Sigmoid colon (tissue), 6 donors: ENCODE measurements at regions not wholly inside any gene's neighbourhood (a gene's known extent, or its start where the extent isn't known, plus 50 kb on each side); places are given as distances from the start of the nearest gene placed in this dataset.

Source experiments
- DNase-seq: peaks from one replicate; pipeline ENCODE4 v3.0.0-alpha.2; 2019
- H3K27ac ChIP-seq, 4 donors: fragments of 200-600 bp; sonication (generic); one replicate each; pipeline ENCODE4 v1.5.1; 2016 to 2019; ENCODE audit warnings: mild to moderate bottlenecking in 1 of 4
- H3K27me3 ChIP-seq, 3 donors: fragments of 200-600 bp; sonication (generic); one replicate each; pipeline ENCODE4 v1.5.1; 2019; ENCODE audit warnings: mild to moderate bottlenecking in 1 of 3
- H3K36me3 ChIP-seq, 4 donors: fragments of 200-600 bp; sonication (generic); one replicate each; pipeline ENCODE4 v1.5.1; 2016 to 2019
- H3K4me1 ChIP-seq, 4 donors: fragments of 200-600 bp; sonication (generic); one replicate each; pipeline ENCODE4 v1.5.1; 2017 to 2019
- H3K4me3 ChIP-seq, 4 donors: fragments of 200-600 bp; sonication (generic); one replicate each; pipeline ENCODE4 v1.5.1; 2017 to 2019; ENCODE audit warnings: mild to moderate bottlenecking in 2 of 4, moderate library complexity in 1 of 4
- H3K9me3 ChIP-seq, 4 donors: fragments of 200-600 bp in 3 of 4; sonication (generic) in 3 of 4; one replicate each; pipeline versions ENCODE4 v1.5.1 to v1.6.1; 2013 to 2019
- EP300 ChIP-seq, 4 donors: sonication (generic); formaldehyde crosslinking; IDR thresholded peaks; one replicate each; pipeline ENCODE4 v1.6.1; 2017; ENCODE audit warnings: antibody characterized with exemption in 4 of 4
- POLR2A ChIP-seq, 2 donors: fragments of 450-650 bp; IDR thresholded peaks; one replicate each; pipeline ENCODE4 v1.6.1; 2016; ENCODE audit warnings: antibody characterized with exemption in 2 of 2, mild to moderate bottlenecking in 2 of 2, moderate library complexity in 2 of 2
- POLR2AphosphoS5 ChIP-seq, 4 donors: sonication (generic); formaldehyde crosslinking; IDR thresholded peaks; one replicate each; pipeline ENCODE4 v1.6.1; 2017; ENCODE audit warnings: antibody characterized with exemption in 4 of 4
- WGBS, 2 donors: extraction: QIAGEN DNeasy Blood & Tissue Kit; methylation state at CpG; one replicate each; pipeline ENCODE4 v1.1.7; 2013; 5-methylcytosine and 5-hydroxymethylcytosine counted together
- intact Hi-C: fragments of 100-400 bp; cut with DNase I; formaldehyde crosslinking; loops from one replicate; pipeline ENCODE4 v1.15.1; 2023
- TF ChIP-seq, protein P1 (sequence below), 4 experiments: fragments of 450-650 bp in 3 of 4; fragments of 200-600 bp in 1 of 4; IDR thresholded peaks; one replicate each; pipeline ENCODE4 v1.5.1; 2016 to 2019; ENCODE audit warnings: antibody characterized with exemption in 4 of 4, mild to moderate bottlenecking in 3 of 4, moderate library complexity in 2 of 4
- donor health status: healthy with polysubstance abuse.
- donor health status: healthy.

DNA sequence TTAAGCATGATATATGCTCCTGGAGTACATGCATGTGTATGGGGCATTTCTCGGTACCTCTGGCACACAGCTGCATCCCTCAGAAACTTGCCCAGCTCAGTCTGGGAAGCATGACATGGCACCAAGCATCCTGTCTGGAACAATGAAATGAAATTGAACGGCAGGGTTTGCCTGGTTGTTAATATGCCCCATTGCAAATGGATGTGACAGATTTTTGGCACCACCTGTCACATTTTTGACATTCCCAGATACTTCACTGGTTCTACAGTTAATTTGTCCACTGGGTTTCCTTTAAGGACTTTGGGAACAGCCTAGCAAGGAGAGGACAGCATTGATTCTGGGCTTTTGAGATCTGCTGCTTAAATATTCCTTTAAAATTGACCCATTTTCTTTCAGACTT lies 305.8 kb downstream of the TSN start:
- intact Hi-C loops, result no loop called here
- no peak overlapping the region for H3K4me3 ChIP-seq
- no peak for DNase-seq
- H3K36me3 ChIP-seq, result no peaks in the 10 kb centered on the region
- H3K4me1 ChIP-seq, result no peaks in the 10 kb centered on the region
- H3K27me3 ChIP-seq, result no peaks in the 10 kb centered on the region
- 63 to 76% methylated on average over 2 of the region's 2 CpGs for whole genome bisulfite sequencing, 2 donors
- H3K9me3 ChIP-seq, result no peaks in the 10 kb centered on the region
- TF ChIP-seq EP300 (IDR thresholded peaks at IDR 0.05) (no peak), POLR2A (IDR thresholded peaks at IDR 0.05) (no peak)
- no peak overlapping the region for H3K27ac ChIP-seq

GRCh38 chr2:122061831-122062230 lies 306.4 kb downstream of the TSN start:
- Histone ChIP-seq H3K4me3 (no peak overlapping the region), H3K36me3 (no peaks in the 10 kb centered on the region), H3K27me3 (no peaks in the 10 kb centered on the region), H3K27ac (no peak overlapping the region), H3K9me3 (no peaks in the 10 kb centered on the region), H3K4me1 (no peaks in the 10 kb centered on the region)
- intact Hi-C loops, result no loop called here
- 67 to 83% methylated on average over 2 of the region's 2 CpGs for whole genome bisulfite sequencing, 2 donors
- no peak for DNase-seq
- no peak for TF ChIP-seq POLR2A (IDR thresholded peaks at IDR 0.05)
- TF ChIP-seq EP300 (IDR thresholded peaks at IDR 0.05), result no peak
- TF ChIP-seq, protein P1, sequence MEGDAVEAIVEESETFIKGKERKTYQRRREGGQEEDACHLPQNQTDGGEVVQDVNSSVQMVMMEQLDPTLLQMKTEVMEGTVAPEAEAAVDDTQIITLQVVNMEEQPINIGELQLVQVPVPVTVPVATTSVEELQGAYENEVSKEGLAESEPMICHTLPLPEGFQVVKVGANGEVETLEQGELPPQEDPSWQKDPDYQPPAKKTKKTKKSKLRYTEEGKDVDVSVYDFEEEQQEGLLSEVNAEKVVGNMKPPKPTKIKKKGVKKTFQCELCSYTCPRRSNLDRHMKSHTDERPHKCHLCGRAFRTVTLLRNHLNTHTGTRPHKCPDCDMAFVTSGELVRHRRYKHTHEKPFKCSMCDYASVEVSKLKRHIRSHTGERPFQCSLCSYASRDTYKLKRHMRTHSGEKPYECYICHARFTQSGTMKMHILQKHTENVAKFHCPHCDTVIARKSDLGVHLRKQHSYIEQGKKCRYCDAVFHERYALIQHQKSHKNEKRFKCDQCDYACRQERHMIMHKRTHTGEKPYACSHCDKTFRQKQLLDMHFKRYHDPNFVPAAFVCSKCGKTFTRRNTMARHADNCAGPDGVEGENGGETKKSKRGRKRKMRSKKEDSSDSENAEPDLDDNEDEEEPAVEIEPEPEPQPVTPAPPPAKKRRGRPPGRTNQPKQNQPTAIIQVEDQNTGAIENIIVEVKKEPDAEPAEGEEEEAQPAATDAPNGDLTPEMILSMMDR (IDR thresholded peaks at IDR 0.05), result no peak
- TF ChIP-seq POLR2AphosphoS5 (IDR thresholded peaks at IDR 0.05), result no peak

GRCh38 chr2:122062506-122062905 lies 307.1 kb downstream of the TSN start:
- Histone ChIP-seq H3K4me3 (no peak overlapping the region), H3K27ac (no peak overlapping the region), H3K9me3 (no peaks in the 10 kb centered on the region), H3K36me3 (no peaks in the 10 kb centered on the region), H3K4me1 (no peaks in the 10 kb centered on the region), H3K27me3 (no peaks in the 10 kb centered on the region)
- intact Hi-C loops, result no loop called here
- DNase-seq, result no peak
- WGBS, 2 donors, result 67 to 68% methylated on average over 4 of the region's 4 CpGs
- TF ChIP-seq, protein P1 (IDR thresholded peaks at IDR 0.05), result no peak
- no peak for TF ChIP-seq POLR2AphosphoS5 (IDR thresholded peaks at IDR 0.05)
- TF ChIP-seq POLR2A (IDR thresholded peaks at IDR 0.05), result no peak
- no peak for TF ChIP-seq EP300 (IDR thresholded peaks at IDR 0.05)

- WGBS, 2 donors, result 83 to 86% methylated on average over 3 of the region's 3 CpGs
- Histone ChIP-seq H3K4me1 (no peaks in the 10 kb centered on the region), H3K27ac (no peak overlapping the region), H3K9me3 (no peaks in the 10 kb centered on the region), H3K27me3 (no peaks in the 10 kb centered on the region), H3K4me3 (no peak overlapping the region), H3K36me3 (no peaks in the 10 kb centered on the region)
- TF ChIP-seq, protein P1 (IDR thresholded peaks at IDR 0.05), result no peak
- TF ChIP-seq POLR2A (IDR thresholded peaks at IDR 0.05) (no peak), POLR2AphosphoS5 (IDR thresholded peaks at IDR 0.05) (no peak), EP300 (IDR thresholded peaks at IDR 0.05) (no peak)
- DNase-seq, result no peak
- intact Hi-C loops, result no loop called here
Measured at GRCh38 chr2:122063716-122064115, 308.3 kb downstream of the TSN start.

DNA sequence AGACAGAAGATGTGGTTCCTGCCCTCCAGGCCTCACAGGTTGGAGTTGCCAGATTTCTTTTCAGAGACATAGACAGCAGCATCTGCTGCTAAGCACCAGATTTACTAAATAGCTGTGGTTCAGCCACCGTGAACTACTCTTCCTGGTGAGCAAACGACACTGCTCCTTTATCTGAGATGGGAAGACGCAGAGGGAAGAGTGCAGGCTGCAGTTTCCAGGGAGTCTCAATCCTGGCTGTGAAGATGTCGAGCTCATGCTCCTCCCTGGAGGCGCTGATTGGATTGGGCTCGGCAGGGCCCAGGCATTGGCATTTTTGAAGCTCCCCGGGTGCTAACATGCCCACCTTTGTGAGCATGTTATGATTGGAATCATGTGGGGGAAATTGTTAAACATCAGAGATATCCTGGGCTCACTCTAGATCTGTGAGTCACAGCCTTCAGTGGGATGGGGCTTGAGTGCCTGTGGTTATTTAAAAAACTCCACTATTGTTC lies 314.8 kb downstream of the TSN start:
- Histone ChIP-seq H3K4me3 (no peak overlapping the region), H3K36me3 (no peaks in the 10 kb centered on the region), H3K9me3 (no peaks in the 10 kb centered on the region), H3K4me1 (no peaks in the 10 kb centered on the region), H3K27ac (no peak overlapping the region), H3K27me3 (no peaks in the 10 kb centered on the region)
- 83 to 86% methylated on average over 7 of the region's 7 CpGs for WGBS, 2 donors
- no peak for DNase-seq
- no peak for TF ChIP-seq EP300 (IDR thresholded peaks at IDR 0.05)
- intact Hi-C loops, result no loop called here

GRCh38 chr2:122072666-122073065 lies 317.2 kb downstream of the TSN start:
- Histone ChIP-seq H3K27me3 (no peaks in the 10 kb centered on the region), H3K4me1 (no peaks in the 10 kb centered on the region), H3K4me3 (no peak overlapping the region), H3K27ac (no peak overlapping the region), H3K9me3 (no peaks in the 10 kb centered on the region), H3K36me3 (no peaks in the 10 kb centered on the region)
- 85 to 86% methylated on average over 4 of the region's 4 CpGs for WGBS, 2 donors
- DNase-seq, result no peak
- no peak for TF ChIP-seq POLR2AphosphoS5 (IDR thresholded peaks at IDR 0.05)
- intact Hi-C loops, result no loop called here
